ENCODE measurements at regions not wholly inside any gene's neighbourhood (a gene's known extent, or its start where the extent isn't known, plus 50 kb on each side); places are given as distances from the start of the nearest gene placed in this dataset.

DNA sequence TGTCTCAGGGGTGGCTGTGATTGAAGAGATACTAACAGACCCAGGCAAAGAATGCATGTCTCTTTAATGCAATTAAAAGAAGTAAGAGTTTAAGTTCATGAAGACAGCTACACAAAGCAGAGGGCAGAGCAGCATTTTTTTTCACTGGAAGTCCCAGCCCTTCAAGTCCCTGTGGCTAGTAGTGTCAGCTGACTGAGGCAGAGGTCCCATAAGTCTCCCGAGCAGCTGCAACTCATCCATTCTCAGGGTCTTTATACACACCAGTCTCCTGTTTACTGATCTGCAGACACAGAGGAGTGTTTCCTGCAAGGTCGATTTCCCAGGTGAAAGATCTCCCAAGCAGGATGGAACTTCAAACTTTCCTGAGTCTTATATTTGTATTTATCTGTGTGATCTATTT is 169.4 kb upstream of the GLRA1 start:
- H3K4me3 Mint-ChIP-seq, result no peak overlapping the region
- H3K4me1 Mint-ChIP-seq, result peaks cover 3 to 8% (median 6%) of the 10 kb centered on the region in 3 donors
- peaks cover 2% of the 10 kb centered on the region for H3K27me3 Mint-ChIP-seq
- no peak overlapping the region for H3K27ac Mint-ChIP-seq
- H3K9me3 Mint-ChIP-seq, result no peaks in the 10 kb centered on the region
- peaks cover 2% of the 10 kb centered on the region for H3K36me3 Mint-ChIP-seq

GRCh38 chr5:152092580-152092979 is 167.9 kb upstream of the GLRA1 start:
- Mint-ChIP-seq H3K9me3 (no peaks in the 10 kb centered on the region), H3K4me1 (peaks cover 3 to 8% (median 6%) of the 10 kb centered on the region in 3 donors), H3K27me3 (peaks cover 2% of the 10 kb centered on the region), H3K4me3 (no peak overlapping the region), H3K27ac (no peak overlapping the region), H3K36me3 (peaks cover 2% of the 10 kb centered on the region)

DNA sequence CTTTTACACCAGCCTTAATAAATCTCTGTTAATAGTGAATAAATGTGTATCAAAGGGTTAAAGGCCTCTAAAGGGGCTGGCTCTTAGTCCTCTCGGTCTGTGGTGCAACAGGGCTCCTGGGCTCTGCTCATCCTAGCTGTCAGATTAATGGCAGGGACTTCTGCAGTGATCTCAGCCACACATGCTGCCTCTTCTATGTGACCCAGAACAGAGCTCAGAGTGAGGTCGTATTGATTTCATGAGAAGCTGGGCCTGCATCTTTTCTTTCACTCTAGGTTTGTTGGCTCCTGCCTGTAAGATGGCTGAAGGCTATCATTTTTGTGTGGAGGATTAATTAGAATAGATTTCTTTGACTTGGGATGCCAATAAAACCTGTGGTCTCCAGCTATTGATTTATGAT is 165.0 kb upstream of the GLRA1 start:
- no peak overlapping the region for H3K27ac Mint-ChIP-seq
- no peaks in the 10 kb centered on the region for H3K9me3 Mint-ChIP-seq
- no peak overlapping the region for H3K4me3 Mint-ChIP-seq
- peaks cover 0 to 2% (median 0%) of the 10 kb centered on the region in 3 donors for H3K4me1 Mint-ChIP-seq
- no peaks in the 10 kb centered on the region for H3K36me3 Mint-ChIP-seq
- no peaks in the 10 kb centered on the region for H3K27me3 Mint-ChIP-seq

DNA sequence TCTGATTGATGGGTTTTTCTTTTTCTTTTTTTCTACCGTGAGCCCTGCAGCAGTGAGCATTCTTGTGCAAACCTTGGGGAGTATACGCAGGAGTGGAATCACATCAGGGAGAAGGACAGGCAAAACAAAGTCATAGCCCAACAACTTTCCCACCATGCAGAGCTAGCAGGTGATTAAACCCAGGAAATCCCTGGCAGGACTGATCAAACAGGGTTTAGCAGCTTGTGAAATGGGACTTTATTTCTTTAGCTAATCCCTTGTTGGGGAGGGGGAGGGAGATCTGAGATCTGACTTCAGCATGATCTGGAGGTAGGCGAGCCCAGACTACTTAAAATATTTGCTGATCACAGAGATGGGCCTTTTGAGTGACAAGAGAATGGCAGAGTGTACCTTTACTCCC is 162.0 kb upstream of the GLRA1 start:
- Mint-ChIP-seq H3K36me3 (no peaks in the 10 kb centered on the region), H3K4me3 (no peak overlapping the region), H3K27me3 (no peaks in the 10 kb centered on the region), H3K4me1 (no peaks in the 10 kb centered on the region), H3K27ac (no peak overlapping the region), H3K9me3 (peaks cover 0 to 3% (median 0%) of the 10 kb centered on the region in 3 donors)

- peaks cover 0 to 3% (median 0%) of the 10 kb centered on the region in 3 donors for H3K9me3 Mint-ChIP-seq
- H3K4me1 Mint-ChIP-seq, result no peaks in the 10 kb centered on the region
- no peaks in the 10 kb centered on the region for H3K36me3 Mint-ChIP-seq
- H3K4me3 Mint-ChIP-seq, result no peak overlapping the region
- H3K27ac Mint-ChIP-seq, result no peak overlapping the region
- no peaks in the 10 kb centered on the region for H3K27me3 Mint-ChIP-seq
Measured at GRCh38 chr5:152084476-152084875, 159.8 kb upstream of the GLRA1 start.

DNA sequence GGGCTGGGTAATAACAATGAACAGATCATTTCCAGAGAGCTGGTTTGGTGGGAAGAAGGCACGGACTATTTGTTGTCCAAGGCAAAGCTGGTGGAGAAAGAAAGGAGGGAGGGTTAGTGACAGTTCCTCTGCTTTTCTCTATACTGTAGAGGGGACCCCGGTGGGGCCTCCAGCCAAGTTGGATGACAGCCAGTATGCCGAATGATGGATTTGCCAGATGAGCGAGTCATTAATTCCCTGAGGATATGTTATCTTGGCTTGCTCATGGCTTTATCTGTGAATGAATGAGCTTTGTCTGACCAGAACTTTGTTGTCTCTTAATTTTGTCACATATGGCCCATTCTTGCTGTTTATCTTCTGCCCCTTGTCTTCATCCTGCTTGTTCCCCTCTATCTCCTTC is 158.6 kb upstream of the GLRA1 start:
- no peaks in the 10 kb centered on the region for H3K36me3 Mint-ChIP-seq
- no peak overlapping the region for H3K4me3 Mint-ChIP-seq
- peaks cover 0 to 3% (median 0%) of the 10 kb centered on the region in 3 donors for H3K9me3 Mint-ChIP-seq
- no peak overlapping the region for H3K27ac Mint-ChIP-seq
- no peaks in the 10 kb centered on the region for H3K4me1 Mint-ChIP-seq
- H3K27me3 Mint-ChIP-seq, result no peaks in the 10 kb centered on the region

DNA sequence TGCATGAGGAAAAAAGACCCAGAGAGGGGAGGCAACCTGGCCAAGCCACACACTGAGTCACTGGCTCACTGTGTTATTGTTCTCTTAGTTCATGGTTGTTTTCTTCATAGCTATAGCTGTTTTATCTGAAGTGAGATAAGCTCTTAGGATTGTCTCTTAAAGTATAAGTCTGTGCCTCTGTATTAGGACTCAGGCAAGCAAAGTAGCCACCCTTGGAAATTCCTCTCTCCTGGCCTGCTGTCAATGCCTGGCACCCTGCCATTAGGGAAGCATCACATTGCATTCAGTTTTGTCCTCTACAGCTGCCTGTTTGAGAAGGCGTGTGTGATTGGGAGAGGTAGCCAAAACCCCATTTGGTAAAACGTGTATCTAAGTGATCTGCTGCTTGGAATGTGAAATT is 147.4 kb upstream of the GLRA1 start:
- peaks cover 3% of the 10 kb centered on the region for H3K36me3 Mint-ChIP-seq
- no peak overlapping the region for H3K4me3 Mint-ChIP-seq
- H3K27ac Mint-ChIP-seq, result no peak overlapping the region
- H3K27me3 Mint-ChIP-seq, result peaks cover 8% of the 10 kb centered on the region
- H3K9me3 Mint-ChIP-seq, result no peaks in the 10 kb centered on the region
- H3K4me1 Mint-ChIP-seq, result peaks cover 0 to 2% (median 0%) of the 10 kb centered on the region in 3 donors

GRCh38 chr5:152070591-152070990 is 145.9 kb upstream of the GLRA1 start:
- peaks cover 0 to 2% (median 1%) of the 10 kb centered on the region in 3 donors for H3K4me1 Mint-ChIP-seq
- no peak overlapping the region for H3K4me3 Mint-ChIP-seq
- no peak overlapping the region for H3K27ac Mint-ChIP-seq
- peaks cover 2% of the 10 kb centered on the region for H3K36me3 Mint-ChIP-seq
- peaks cover 8% of the 10 kb centered on the region for H3K27me3 Mint-ChIP-seq
- no peaks in the 10 kb centered on the region for H3K9me3 Mint-ChIP-seq

GRCh38 chr5:152066784-152067183 is 142.1 kb upstream of the GLRA1 start:
- Mint-ChIP-seq H3K9me3 (no peaks in the 10 kb centered on the region), H3K27ac (peak overlapping the region in 1 of 3 donors; percentile 47), H3K27me3 (no peaks in the 10 kb centered on the region), H3K36me3 (no peaks in the 10 kb centered on the region), H3K4me3 (no peak overlapping the region), H3K4me1 (peaks cover 3 to 8% (median 4%) of the 10 kb centered on the region in 3 donors)

- Mint-ChIP-seq H3K9me3 (peaks cover 0 to 7% (median 4%) of the 10 kb centered on the region in 3 donors), H3K36me3 (no peaks in the 10 kb centered on the region), H3K27me3 (no peaks in the 10 kb centered on the region), H3K27ac (no peak overlapping the region), H3K4me1 (peaks cover 11 to 24% (median 14%) of the 10 kb centered on the region in 3 donors), H3K4me3 (no peak overlapping the region)
Measured at GRCh38 chr5:152063004-152063403, 138.4 kb upstream of the GLRA1 start.

GRCh38 chr5:152061095-152061494 is 136.4 kb upstream of the GLRA1 start:
- Mint-ChIP-seq H3K27ac (peak overlapping the region; percentile 30 to 96 (median 94)), H3K9me3 (peaks cover 0 to 8% (median 5%) of the 10 kb centered on the region in 3 donors), H3K4me3 (peak overlapping the region in 3 of 4 donors; percentile 31 to 67 (median 58)), H3K36me3 (no peaks in the 10 kb centered on the region), H3K27me3 (no peaks in the 10 kb centered on the region), H3K4me1 (peaks cover 11 to 24% (median 14%) of the 10 kb centered on the region in 3 donors)

DNA sequence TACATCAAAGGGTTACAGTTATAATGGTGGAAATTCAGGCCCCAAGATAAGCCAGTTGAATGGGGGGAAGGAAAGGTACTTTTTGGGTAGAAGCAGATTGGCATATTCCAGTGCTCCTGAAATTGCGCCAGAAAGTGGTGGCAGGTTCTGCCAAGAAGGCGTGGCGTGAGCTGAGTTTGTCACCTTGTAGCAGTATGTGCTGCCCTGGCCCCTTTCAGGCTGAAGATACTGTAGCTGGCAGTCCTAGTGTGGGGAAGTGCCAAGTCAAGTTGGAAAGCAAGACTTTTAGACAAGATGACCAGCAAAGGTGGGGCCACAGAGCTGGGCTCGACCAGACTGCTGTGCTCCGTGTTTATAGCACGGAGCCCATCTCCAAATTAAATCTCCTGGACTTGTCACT is 133.6 kb upstream of the GLRA1 start:
- Mint-ChIP-seq H3K27ac (no peak overlapping the region), H3K27me3 (peaks cover 1% of the 10 kb centered on the region), H3K9me3 (peaks cover 0 to 8% (median 5%) of the 10 kb centered on the region in 3 donors), H3K36me3 (peaks cover 3% of the 10 kb centered on the region), H3K4me3 (peak overlapping the region in 1 of 4 donors; percentile 55), H3K4me1 (peaks cover 11 to 23% (median 12%) of the 10 kb centered on the region in 3 donors)

- H3K36me3 Mint-ChIP-seq, result peaks cover 3% of the 10 kb centered on the region
- H3K4me1 Mint-ChIP-seq, result peaks cover 9 to 19% (median 12%) of the 10 kb centered on the region in 3 donors
- peaks cover 3 to 12% (median 5%) of the 10 kb centered on the region in 3 donors for H3K9me3 Mint-ChIP-seq
- peaks cover 8% of the 10 kb centered on the region for H3K27me3 Mint-ChIP-seq
- H3K27ac Mint-ChIP-seq, result no peak overlapping the region
- no peak overlapping the region for H3K4me3 Mint-ChIP-seq
Measured at GRCh38 chr5:152056931-152057330, 132.3 kb upstream of the GLRA1 start.

DNA sequence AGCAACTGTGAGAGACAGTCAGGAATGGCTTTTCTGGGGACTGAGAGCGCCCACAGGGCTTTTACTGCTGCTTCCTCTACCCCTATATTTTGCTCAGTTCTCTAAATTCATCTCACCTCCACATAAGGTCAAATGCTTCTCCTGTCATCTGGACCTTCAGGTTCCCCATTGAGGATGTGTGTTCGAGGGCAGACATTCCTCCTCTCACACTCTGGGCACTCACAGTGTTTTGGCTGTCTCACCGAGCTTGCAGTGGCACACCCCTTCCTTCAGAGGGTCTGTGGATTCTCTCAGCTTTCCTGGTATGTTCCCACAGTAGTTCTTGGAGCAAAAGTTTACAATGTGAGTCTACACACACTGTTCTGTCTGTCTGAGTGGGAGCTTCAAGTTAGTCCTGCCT is 127.8 kb upstream of the GLRA1 start:
- Mint-ChIP-seq H3K27me3 (peaks cover 10% of the 10 kb centered on the region), H3K4me3 (peak overlapping the region in 1 of 4 donors; percentile 38), H3K9me3 (peaks cover 9 to 42% (median 15%) of the 10 kb centered on the region in 3 donors), H3K27ac (no peak overlapping the region), H3K4me1 (peaks cover 0 to 1% (median 1%) of the 10 kb centered on the region in 3 donors), H3K36me3 (peaks cover 6% of the 10 kb centered on the region)

DNA sequence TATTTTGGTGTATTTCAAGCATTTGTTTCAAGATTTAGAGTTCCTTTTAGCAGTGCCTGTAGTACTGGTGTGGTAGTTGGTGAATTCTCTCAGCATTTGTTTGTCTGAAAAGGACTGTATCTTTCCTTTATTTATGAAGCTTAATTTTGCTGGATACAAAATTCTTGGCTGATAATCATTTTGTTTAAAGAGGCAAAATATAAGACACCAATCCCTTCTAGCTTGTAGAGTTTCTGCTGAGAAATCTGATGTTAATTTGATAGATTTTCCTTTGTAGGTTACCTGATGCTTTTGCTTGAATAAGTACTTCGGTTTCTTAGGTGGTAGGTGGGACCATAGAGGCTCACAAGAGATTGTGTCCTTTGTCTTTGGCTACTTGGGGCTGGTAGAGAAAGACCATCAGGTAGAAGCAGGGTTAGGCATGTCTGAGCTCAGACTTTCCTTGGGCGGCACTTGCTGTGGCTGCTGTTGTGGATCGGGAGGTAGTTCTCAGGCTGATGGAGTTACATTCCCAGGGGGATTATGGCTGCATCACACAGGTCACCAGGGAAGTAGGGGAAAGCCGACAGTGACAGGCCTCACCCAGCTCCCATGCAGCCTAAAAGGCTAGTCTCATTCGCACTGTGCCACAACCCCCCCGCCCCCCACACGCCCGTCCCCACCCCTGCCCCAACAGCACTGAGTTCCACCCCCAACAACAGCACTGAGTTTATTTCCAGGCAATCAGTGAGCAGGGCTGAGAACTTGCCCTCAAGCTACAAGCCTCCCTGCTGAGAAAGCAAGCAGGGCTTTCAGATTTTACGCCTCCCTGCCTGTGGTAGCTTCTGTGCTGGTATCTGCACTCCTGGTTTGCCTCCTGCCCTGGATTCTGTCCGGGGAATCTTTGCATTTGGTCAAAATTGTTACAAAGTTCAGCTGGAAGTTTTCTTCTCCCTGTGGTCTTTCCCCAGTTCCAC is 127.1 kb upstream of the GLRA1 start:
- Mint-ChIP-seq H3K4me1 (peaks cover 0 to 4% (median 1%) of the 10 kb centered on the region in 3 donors), H3K36me3 (peaks cover 6% of the 10 kb centered on the region), H3K9me3 (peaks cover 9 to 42% (median 18%) of the 10 kb centered on the region in 3 donors)

More for the DNA sequence above, 127.1 kb upstream of the GLRA1 start:
- H3K27me3 Mint-ChIP-seq, result peaks cover 10% of the 10 kb centered on the region
- no peak overlapping the region for H3K27ac Mint-ChIP-seq
- H3K4me3 Mint-ChIP-seq, result peak overlapping the region in 1 of 4 donors; percentile 38

Measured in IgD-negative memory B cell (primary cell).